NT2/D1 (cell line): ENCODE measurements at regions not wholly inside any gene's neighbourhood (a gene's known extent, or its start where the extent isn't known, plus 50 kb on each side); places are given as distances from the start of the nearest gene placed in this dataset.

Source experiments
- YY1 ChIP-seq: IDR thresholded peaks from 2 replicates; pipeline ENCODE4 v1.6.1; 2011; ENCODE audit not compliant: insufficient read length, insufficient read depth
- ZNF274 ChIP-seq: IDR thresholded peaks from 2 replicates; pipeline ENCODE4 v1.6.1; 2011; ENCODE audit warnings: mild to moderate bottlenecking, low read depth, low read length

DNA sequence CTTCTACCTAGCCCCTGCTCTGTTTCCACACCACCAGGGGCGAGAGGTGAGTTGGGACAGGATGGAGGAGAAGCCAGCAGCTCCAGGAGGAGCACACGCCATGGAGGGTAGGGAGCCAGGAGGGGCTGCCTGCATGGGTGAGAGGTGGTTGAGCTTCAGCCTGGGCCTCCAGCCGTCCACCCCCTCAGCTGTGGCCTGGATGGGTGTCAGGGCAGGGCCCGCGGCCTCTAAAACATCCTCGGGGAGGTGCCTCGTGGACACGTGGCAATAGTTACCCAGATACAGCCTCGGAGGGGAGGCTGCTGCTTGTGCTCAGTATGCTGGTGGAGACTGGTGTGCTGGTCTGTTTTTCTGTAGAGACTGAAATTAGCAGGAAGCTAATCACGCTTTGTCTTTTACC is 104.7 kb upstream of the GSE1 start:
- TF ChIP-seq ZNF274: no peak
- TF ChIP-seq YY1: no peak
